ENCODE measurements at regions not wholly inside any gene's neighbourhood (a gene's known extent, or its start where the extent isn't known, plus 50 kb on each side); places are given as distances from the start of the nearest gene placed in this dataset.

GRCh38 chr4:107156443-107156842 is 120.3 kb upstream of the DKK2 start:
- no peak overlapping the region for H3K27ac ChIP-seq (ENCODE audit: insufficient read depth, low read depth, low read length)
- POLR2A ChIA-PET = no interaction called here
- H3K36me3 ChIP-seq (ENCODE audit: control insufficient read depth in 2 of 2, extremely low read depth in 1 of 2, insufficient read depth in 2 of 2, low read length in 2 of 2) = no peaks in the 10 kb centered on the region
- no peaks in the 10 kb centered on the region for H3K9me3 ChIP-seq (replicated peaks; ENCODE audit: control insufficient read depth, insufficient read depth, low read length)
- DNase-seq (ENCODE audit: low read depth, low spot score) (no peak), FAIRE-seq (no peak)
- CTCF ChIA-PET = interaction anchor here (1.2 kb wide), 2 partner anchors 12 to 24 kb away, joined by 3 to 4 read pairs; no protein-coding TSS in a partner anchor
- H3K79me2 ChIP-seq (ENCODE audit: control insufficient read depth, insufficient read depth, low read length) = no peaks in the 10 kb centered on the region
- no peak for TF ChIP-seq MYC (IDR thresholded peaks at IDR 0.05; ENCODE audit: low read depth, low read length)
- TF ChIP-seq FOS (IDR thresholded peaks at IDR 0.05; ENCODE audit: borderline replicate concordance, insufficient read depth, low read length) = no peak
- TF ChIP-seq MAX (IDR thresholded peaks at IDR 0.05; ENCODE audit: insufficient read depth, insufficient read length) = no peak
- TF ChIP-seq, protein P1, sequence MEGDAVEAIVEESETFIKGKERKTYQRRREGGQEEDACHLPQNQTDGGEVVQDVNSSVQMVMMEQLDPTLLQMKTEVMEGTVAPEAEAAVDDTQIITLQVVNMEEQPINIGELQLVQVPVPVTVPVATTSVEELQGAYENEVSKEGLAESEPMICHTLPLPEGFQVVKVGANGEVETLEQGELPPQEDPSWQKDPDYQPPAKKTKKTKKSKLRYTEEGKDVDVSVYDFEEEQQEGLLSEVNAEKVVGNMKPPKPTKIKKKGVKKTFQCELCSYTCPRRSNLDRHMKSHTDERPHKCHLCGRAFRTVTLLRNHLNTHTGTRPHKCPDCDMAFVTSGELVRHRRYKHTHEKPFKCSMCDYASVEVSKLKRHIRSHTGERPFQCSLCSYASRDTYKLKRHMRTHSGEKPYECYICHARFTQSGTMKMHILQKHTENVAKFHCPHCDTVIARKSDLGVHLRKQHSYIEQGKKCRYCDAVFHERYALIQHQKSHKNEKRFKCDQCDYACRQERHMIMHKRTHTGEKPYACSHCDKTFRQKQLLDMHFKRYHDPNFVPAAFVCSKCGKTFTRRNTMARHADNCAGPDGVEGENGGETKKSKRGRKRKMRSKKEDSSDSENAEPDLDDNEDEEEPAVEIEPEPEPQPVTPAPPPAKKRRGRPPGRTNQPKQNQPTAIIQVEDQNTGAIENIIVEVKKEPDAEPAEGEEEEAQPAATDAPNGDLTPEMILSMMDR (IDR thresholded peaks at IDR 0.05; ENCODE audit: extremely low read depth in 1 of 2, insufficient read depth in 1 of 2, low read depth in 1 of 2, low read length in 2 of 2) = no peak
- no peak for TF ChIP-seq POLR2AphosphoS5 (IDR thresholded peaks at IDR 0.05; ENCODE audit: insufficient read depth, low read depth, low read length)
- TF ChIP-seq JUN (IDR thresholded peaks at IDR 0.05; ENCODE audit: borderline replicate concordance, insufficient read depth, insufficient read length, low read depth) = no peak
- no peak for TF ChIP-seq POLR2A (IDR thresholded peaks at IDR 0.05; ENCODE audit: low read depth, low read length)
- TF ChIP-seq GATA2 (IDR thresholded peaks at IDR 0.05; ENCODE audit: insufficient read depth, insufficient read length, low read depth, low read length) = no peak
- no peak for TF ChIP-seq EZH2 (IDR thresholded peaks at IDR 0.05; ENCODE audit: borderline replicate concordance, low read depth, low read length, severe bottlenecking)
- H3K9ac ChIP-seq (replicated peaks; ENCODE audit: extremely low read depth, insufficient read depth, low read length) = no peak overlapping the region
- H3K4me1 ChIP-seq (ENCODE audit: control insufficient read depth, extremely low read depth, insufficient read depth, low read length) = no peaks in the 10 kb centered on the region
- no peak overlapping the region for H3K4me2 ChIP-seq (ENCODE audit: insufficient read depth, low read length)
- no peak overlapping the region for H3K4me3 ChIP-seq (replicated peaks in 1 of 3; ENCODE audit: insufficient read depth in 1 of 3, low read depth in 1 of 3, low read length in 3 of 3)
- H4K20me1 ChIP-seq (replicated peaks; ENCODE audit: control insufficient read depth, extremely low read depth, insufficient read depth, low read length) = no peaks in the 10 kb centered on the region
- BruUV-seq (replicated peaks) = no TSS peak
- dilution Hi-C loops (cut with MboI; ENCODE audit: extremely low pct_ligation_motif_present, low sequenced_read_pairs) (no loop called here), intact Hi-C loops (cut with micrococcal nuclease) (no loop called here)
- H2AFZ ChIP-seq (ENCODE audit: low read depth, low read length) = no peak overlapping the region
- no peaks in the 10 kb centered on the region for H3K27me3 ChIP-seq (ENCODE audit: control insufficient read depth in 2 of 2, insufficient read depth in 2 of 2, low read length in 2 of 2)
- H3K9me1 ChIP-seq (replicated peaks; ENCODE audit: control insufficient read depth, extremely low read depth, insufficient read depth, low read length) = no peaks in the 10 kb centered on the region
